ENCODE measurements at regions not wholly inside any gene's neighbourhood (a gene's known extent, or its start where the extent isn't known, plus 50 kb on each side); places are given as distances from the start of the nearest gene placed in this dataset.
"Not testable (repeated sequence)": the region's sequence is repeated elsewhere in the genome, so short reads cannot be mapped to it uniquely, and the experiment has no call there.

DNA sequence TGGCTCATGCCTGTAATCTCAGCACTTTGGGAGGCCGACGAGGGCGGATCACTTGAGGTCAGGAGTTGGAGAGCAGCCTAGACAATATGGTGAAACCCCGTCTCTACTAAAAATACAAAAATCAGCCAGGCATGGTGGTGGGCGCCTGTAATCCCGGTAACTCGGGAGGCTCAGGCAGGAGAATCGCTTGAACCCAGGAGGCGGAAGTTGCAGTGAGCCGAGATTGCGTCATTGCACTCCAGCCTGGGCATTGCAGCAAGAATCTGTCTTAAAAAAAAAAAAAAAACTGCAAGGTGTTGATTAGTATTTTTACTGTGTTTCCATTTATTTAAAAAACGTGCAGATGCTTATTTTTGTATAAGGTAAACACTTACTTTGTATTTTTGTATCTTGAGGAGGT, 152.0 kb upstream of the HS3ST4 start:
- not testable (repeated sequence) for TF ChIP-seq CTCF (IDR thresholded peaks at IDR 0.05; ENCODE audit: low read length); EZH2 (IDR thresholded peaks at IDR 0.05; ENCODE audit: borderline replicate concordance, low read length)
